Activated CD8-positive, alpha-beta memory T cell treated with anti-CD3 and anti-CD28 coated beads, Interleukin-2, amount 10 ng/mL, durations not matched to agents 7 days and 5 days (primary cell): ENCODE measurements at regions not wholly inside any gene's neighbourhood (a gene's known extent, or its start where the extent isn't known, plus 50 kb on each side); places are given as distances from the start of the nearest gene placed in this dataset.
A peak's percentile ranks its signal among the peaks of the same experiment; 100 is the strongest.

Experiments
- ATAC-seq: fragments of 150-1000 bp; cut with Tn5 transposase; one replicate; pipeline ENCODE4 v1.10.0; 2021; ENCODE audit warnings: moderate library complexity
- CTCF ChIA-PET: fragments of 350-600 bp; sonication (Branson Sonifier 250); formaldehyde crosslinking; loops from one replicate; lab custom pipeline; 2021; ENCODE audit warnings: antibody characterized with exemption; lab: Charles Lee
- DNase-seq: peaks from one replicate; pipeline ENCODE4 v3.0.0-alpha.2; 2020
- H3K27ac Mint-ChIP-seq: one replicate; pipeline ENCODE4 v1.8.0; 2021; ENCODE audit warnings: mild to moderate bottlenecking, mixed read lengths
- H3K27me3 Mint-ChIP-seq: one replicate; pipeline ENCODE4 v1.8.0; 2021; ENCODE audit warnings: mixed read lengths
- H3K36me3 Mint-ChIP-seq: one replicate; pipeline ENCODE4 v1.8.0; 2021; ENCODE audit warnings: mild to moderate bottlenecking, mixed read lengths
- H3K4me1 Mint-ChIP-seq: one replicate; pipeline ENCODE4 v1.8.0; 2021; ENCODE audit warnings: mixed read lengths
- H3K4me3 Mint-ChIP-seq: one replicate; pipeline ENCODE4 v1.8.0; 2021; ENCODE audit warnings: mild to moderate bottlenecking, moderate library complexity, mixed read lengths
- H3K9me3 Mint-ChIP-seq: one replicate; pipeline ENCODE4 v1.8.0; 2022; ENCODE audit warnings: low read depth, mixed read lengths

- no peaks in the 10 kb centered on the region for H3K9me3 Mint-ChIP-seq
- H3K4me3 Mint-ChIP-seq = no peak overlapping the region
- H3K27me3 Mint-ChIP-seq = no peaks in the 10 kb centered on the region
- ATAC-seq (no peak), DNase-seq (peak; percentile 28)
- H3K4me1 Mint-ChIP-seq = peaks cover 4% of the 10 kb centered on the region
- CTCF ChIA-PET = interaction anchor here (0.6 kb wide), 1 partner anchor 851 kb away, joined by 3 read pairs; no protein-coding TSS in a partner anchor
- no peak overlapping the region for H3K27ac Mint-ChIP-seq
- H3K36me3 Mint-ChIP-seq = no peaks in the 10 kb centered on the region
Observed at GRCh38 chr2:860259-860855, 90.3 kb upstream of the SNTG2 start.

- Mint-ChIP-seq H3K9me3 (peaks cover 8% of the 10 kb centered on the region), H3K27ac (no peak overlapping the region), H3K4me3 (no peak overlapping the region), H3K36me3 (peaks cover 2% of the 10 kb centered on the region), H3K27me3 (no peaks in the 10 kb centered on the region), H3K4me1 (peaks cover 16% of the 10 kb centered on the region)
- ATAC-seq = no peak
- no peak for DNase-seq
- CTCF ChIA-PET = no interaction called here
Observed at GRCh38 chr2:858646-859045, 92.0 kb upstream of the SNTG2 start.

- CTCF ChIA-PET = no interaction called here
- no peaks in the 10 kb centered on the region for H3K27me3 Mint-ChIP-seq
- H3K4me3 Mint-ChIP-seq = no peak overlapping the region
- DNase-seq = no peak
- peaks cover 8% of the 10 kb centered on the region for H3K9me3 Mint-ChIP-seq
- H3K27ac Mint-ChIP-seq = no peak overlapping the region
- ATAC-seq = no peak
- H3K36me3 Mint-ChIP-seq = peaks cover 2% of the 10 kb centered on the region
- H3K4me1 Mint-ChIP-seq = peaks cover 16% of the 10 kb centered on the region
Observed at GRCh38 chr2:857937-858336, 92.7 kb upstream of the SNTG2 start.

DNA sequence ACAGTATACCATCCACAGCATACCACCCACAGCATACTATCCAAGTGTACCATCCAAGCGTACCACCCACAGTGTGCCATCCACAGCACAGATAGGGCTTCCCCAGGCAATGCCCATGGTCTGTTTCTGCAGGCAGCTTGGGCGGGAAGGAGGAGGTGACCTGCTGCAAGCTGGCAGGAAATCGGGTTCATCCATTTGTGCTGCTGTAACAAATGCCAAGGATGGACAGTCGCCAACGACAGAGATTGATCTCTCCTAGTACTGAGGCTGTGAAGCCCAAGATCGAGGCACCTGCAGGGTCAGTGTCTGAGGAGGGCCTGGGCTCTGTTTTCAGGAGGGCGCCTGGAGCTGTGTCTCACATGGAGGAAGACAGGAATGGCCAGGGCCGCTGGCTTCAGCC lies 93.6 kb upstream of the SNTG2 start:
- Mint-ChIP-seq H3K4me1 (peaks cover 16% of the 10 kb centered on the region), H3K36me3 (peaks cover 2% of the 10 kb centered on the region), H3K9me3 (peaks cover 8% of the 10 kb centered on the region), H3K4me3 (no peak overlapping the region), H3K27ac (no peak overlapping the region), H3K27me3 (no peaks in the 10 kb centered on the region)
- DNase-seq (no peak), ATAC-seq (no peak)
- CTCF ChIA-PET = no interaction called here

DNA sequence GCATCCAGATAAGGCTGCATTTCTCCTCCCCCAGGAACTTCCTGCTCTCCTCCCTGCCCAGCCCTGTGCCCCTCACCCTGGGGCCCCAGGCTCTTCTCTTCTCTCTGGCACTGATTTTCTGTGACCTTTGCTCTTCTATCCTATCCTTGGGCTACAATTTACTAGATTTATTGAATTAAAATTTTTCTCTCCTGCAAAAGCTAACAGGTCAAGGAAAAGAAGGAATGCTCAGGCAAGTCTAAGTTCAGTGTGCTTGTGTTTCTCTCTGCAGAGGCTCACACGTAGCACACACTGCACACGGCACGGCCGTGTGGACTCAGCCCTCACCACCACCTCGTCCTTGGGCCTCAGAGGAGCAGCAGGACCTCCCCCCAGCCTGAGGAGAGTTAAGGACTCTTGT lies 94.2 kb upstream of the SNTG2 start:
- DNase-seq (no peak), ATAC-seq (no peak)
- peaks cover 16% of the 10 kb centered on the region for H3K4me1 Mint-ChIP-seq
- H3K4me3 Mint-ChIP-seq = no peak overlapping the region
- no peak overlapping the region for H3K27ac Mint-ChIP-seq
- CTCF ChIA-PET = no interaction called here
- peaks cover 2% of the 10 kb centered on the region for H3K36me3 Mint-ChIP-seq
- H3K27me3 Mint-ChIP-seq = no peaks in the 10 kb centered on the region
- peaks cover 8% of the 10 kb centered on the region for H3K9me3 Mint-ChIP-seq

DNA sequence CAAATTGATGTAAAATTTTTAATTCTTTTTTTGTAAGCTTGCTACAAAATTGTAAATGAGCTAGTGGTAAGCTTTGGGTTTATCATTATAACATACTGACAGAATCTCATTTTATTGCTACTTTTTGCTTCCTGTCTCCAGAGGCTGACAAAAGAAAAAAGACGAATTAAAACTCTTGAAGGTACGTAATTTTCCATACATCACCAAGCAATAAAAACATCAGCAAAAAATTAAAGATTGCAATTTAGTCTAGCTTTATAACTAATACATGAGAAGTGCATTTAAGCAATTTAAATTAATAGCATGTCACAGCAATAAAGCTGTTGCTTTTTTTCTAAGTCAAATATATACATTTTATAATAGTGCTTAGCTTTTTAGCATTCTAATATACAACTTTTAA lies 94.6 kb upstream of the SNTG2 start:
- Mint-ChIP-seq H3K4me1 (peaks cover 16% of the 10 kb centered on the region), H3K27me3 (no peaks in the 10 kb centered on the region), H3K36me3 (peaks cover 2% of the 10 kb centered on the region), H3K27ac (no peak overlapping the region), H3K9me3 (peaks cover 8% of the 10 kb centered on the region), H3K4me3 (no peak overlapping the region)
- DNase-seq = no peak
- no peak for ATAC-seq
- CTCF ChIA-PET = no interaction called here

DNA sequence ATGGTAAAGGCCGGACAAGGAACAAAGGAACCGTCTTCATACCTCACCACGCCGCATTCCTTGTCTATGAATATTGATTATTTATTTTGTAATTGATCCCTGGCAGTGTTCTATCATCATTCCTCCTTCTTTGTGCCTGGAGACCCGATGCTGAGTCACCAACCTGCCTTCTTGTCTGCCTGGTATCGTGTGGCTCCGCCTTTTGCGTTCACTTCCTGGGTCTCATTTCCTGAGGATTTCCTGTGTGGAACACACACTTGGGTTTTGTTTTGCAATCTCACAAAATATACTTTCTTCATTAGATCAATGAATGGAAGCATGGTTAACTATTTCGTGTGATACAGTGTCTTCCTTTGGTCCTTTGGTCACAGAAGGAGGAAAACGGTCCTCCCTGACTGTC lies 95.5 kb upstream of the SNTG2 start:
- Mint-ChIP-seq H3K36me3 (peaks cover 2% of the 10 kb centered on the region), H3K27ac (no peak overlapping the region), H3K9me3 (peaks cover 8% of the 10 kb centered on the region), H3K27me3 (no peaks in the 10 kb centered on the region), H3K4me3 (no peak overlapping the region), H3K4me1 (peaks cover 16% of the 10 kb centered on the region)
- CTCF ChIA-PET = no interaction called here
- DNase-seq = no peak
- ATAC-seq = no peak

- Mint-ChIP-seq H3K4me3 (no peak overlapping the region), H3K4me1 (peaks cover 16% of the 10 kb centered on the region), H3K36me3 (peaks cover 2% of the 10 kb centered on the region), H3K9me3 (peaks cover 8% of the 10 kb centered on the region), H3K27ac (no peak overlapping the region), H3K27me3 (no peaks in the 10 kb centered on the region)
- CTCF ChIA-PET = no interaction called here
- ATAC-seq (no peak), DNase-seq (peak; percentile 48)
Observed at GRCh38 chr2:854460-854859, 96.2 kb upstream of the SNTG2 start.

DNA sequence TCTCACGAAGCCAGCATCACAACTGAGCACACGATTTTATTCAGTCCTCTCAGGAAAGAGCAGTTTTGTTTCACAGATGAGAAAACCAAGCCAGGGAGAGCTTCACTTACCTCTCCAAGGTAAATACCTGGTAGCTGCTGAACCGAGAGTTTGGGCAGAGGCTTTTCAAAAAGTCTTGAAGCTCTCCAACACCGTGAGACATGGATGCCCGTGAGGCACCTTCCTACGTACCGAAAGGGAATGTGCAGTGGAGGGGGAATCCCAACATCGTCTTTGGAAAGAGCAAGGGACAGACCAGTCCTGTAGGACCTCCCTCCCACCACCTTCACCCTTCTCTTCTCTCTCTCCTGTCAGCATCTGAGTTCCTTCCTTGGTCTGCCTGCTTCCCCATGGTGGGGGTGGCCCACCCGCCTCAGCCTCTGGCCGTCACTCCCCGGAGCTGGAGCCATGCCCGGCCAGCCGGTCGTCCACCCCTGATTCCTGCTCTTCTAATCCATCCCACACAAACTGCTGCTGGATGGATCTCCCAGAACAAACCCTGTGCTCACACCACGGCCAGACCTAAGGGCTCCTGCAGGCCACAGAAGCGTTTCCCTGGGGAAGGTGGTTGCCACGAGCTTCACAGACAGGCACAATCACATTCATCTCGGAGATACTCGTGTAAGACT lies 97.3 kb upstream of the SNTG2 start:
- Mint-ChIP-seq H3K36me3 (peaks cover 2% of the 10 kb centered on the region), H3K4me3 (no peak overlapping the region), H3K4me1 (peaks cover 16% of the 10 kb centered on the region), H3K27me3 (no peaks in the 10 kb centered on the region), H3K27ac (no peak overlapping the region), H3K9me3 (peaks cover 8% of the 10 kb centered on the region)
- ATAC-seq (no peak), DNase-seq (peak; percentile 18)
- CTCF ChIA-PET = no interaction called here

DNA sequence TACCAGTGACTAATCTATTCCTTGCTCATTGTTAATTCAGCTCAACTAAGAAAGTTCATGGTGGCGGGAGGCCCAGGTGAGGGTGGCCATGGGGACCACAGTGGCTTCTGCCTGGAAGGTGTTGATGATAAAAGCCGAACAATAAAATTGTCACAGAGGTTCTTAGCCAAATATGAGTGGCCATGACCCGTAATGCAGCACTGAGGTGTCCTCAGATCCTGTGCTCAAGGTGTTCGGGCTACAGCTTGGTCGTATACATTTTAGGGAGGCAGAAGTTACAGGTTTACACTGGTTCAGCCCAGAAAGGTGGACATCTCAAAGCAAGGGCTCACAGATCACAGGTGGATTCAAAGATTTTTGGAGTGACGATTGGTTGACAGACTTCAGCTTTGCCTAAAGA lies 98.5 kb upstream of the SNTG2 start:
- no peak overlapping the region for H3K4me3 Mint-ChIP-seq
- CTCF ChIA-PET = no interaction called here
- DNase-seq (no peak), ATAC-seq (no peak)
- H3K27ac Mint-ChIP-seq = no peak overlapping the region
- H3K4me1 Mint-ChIP-seq = peaks cover 16% of the 10 kb centered on the region
- H3K9me3 Mint-ChIP-seq = peaks cover 8% of the 10 kb centered on the region
- peaks cover 2% of the 10 kb centered on the region for H3K36me3 Mint-ChIP-seq
- H3K27me3 Mint-ChIP-seq = no peaks in the 10 kb centered on the region

GRCh38 chr2:851680-852079 lies 99.0 kb upstream of the SNTG2 start:
- Mint-ChIP-seq H3K36me3 (peaks cover 2% of the 10 kb centered on the region), H3K27ac (no peak overlapping the region), H3K27me3 (no peaks in the 10 kb centered on the region), H3K4me1 (peaks cover 16% of the 10 kb centered on the region), H3K9me3 (peaks cover 8% of the 10 kb centered on the region), H3K4me3 (no peak overlapping the region)
- DNase-seq (no peak), ATAC-seq (no peak)
- CTCF ChIA-PET = no interaction called here

DNA sequence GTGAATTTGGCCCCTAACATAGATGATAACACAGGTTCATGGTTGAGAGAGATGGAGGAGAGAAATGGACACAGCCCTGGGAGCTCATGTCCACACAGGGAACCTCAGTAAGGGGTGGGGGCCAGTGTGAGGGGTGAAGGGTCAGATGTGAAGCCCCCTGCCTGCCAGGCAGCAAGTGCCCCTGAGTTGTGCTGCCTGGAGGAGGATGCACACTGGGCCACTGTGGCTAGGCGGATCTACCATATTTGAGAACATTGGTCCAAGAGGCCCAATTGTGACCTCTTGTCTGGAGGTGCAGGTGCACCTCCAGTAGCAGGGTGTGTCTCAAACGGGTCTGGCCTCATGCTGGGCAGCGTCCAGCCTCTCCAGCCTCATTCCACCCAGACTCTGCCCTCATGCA lies 99.6 kb upstream of the SNTG2 start:
- Mint-ChIP-seq H3K36me3 (peaks cover 2% of the 10 kb centered on the region), H3K27ac (no peak overlapping the region)

GRCh38 chr2:850429-850828 lies 100.2 kb upstream of the SNTG2 start:
- no peak for DNase-seq
- no peak overlapping the region for H3K27ac Mint-ChIP-seq
- H3K27me3 Mint-ChIP-seq = no peaks in the 10 kb centered on the region
- no peak overlapping the region for H3K4me3 Mint-ChIP-seq
- no peak for ATAC-seq
- peaks cover 8% of the 10 kb centered on the region for H3K9me3 Mint-ChIP-seq
- CTCF ChIA-PET = no interaction called here
- H3K4me1 Mint-ChIP-seq = peaks cover 13% of the 10 kb centered on the region
- H3K36me3 Mint-ChIP-seq = peaks cover 2% of the 10 kb centered on the region

More for the DNA sequence above, 99.6 kb upstream of the SNTG2 start:
- CTCF ChIA-PET = no interaction called here
- Mint-ChIP-seq H3K4me3 (no peak overlapping the region), H3K9me3 (peaks cover 8% of the 10 kb centered on the region), H3K27me3 (no peaks in the 10 kb centered on the region), H3K4me1 (peaks cover 16% of the 10 kb centered on the region)
- no peak for ATAC-seq
- no peak for DNase-seq

DNA sequence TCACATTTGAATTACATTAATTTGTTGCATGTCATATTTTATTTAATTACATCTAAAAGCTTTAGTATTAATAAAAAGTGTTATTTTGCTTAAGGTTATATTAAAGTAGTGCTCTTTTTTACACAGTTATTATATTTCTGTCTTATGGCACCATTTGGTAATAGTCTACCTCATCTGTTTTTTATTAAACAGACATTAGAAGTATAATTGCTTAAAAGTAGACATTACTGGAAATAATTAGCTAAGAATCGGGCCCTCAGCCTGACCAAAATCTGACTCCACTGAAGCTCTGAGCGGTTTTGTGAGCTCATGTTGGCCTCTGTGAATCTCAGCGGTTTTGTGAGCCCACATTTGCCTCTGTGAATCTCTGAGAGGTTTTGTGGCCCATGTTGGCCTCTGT lies 102.5 kb upstream of the SNTG2 start:
- peaks cover 7% of the 10 kb centered on the region for H3K27me3 Mint-ChIP-seq
- H3K36me3 Mint-ChIP-seq = no peaks in the 10 kb centered on the region
- H3K27ac Mint-ChIP-seq = no peak overlapping the region
- CTCF ChIA-PET = interaction anchor here (1.2 kb wide), 1 partner anchor 135 kb away, joined by 3 read pairs; no protein-coding TSS in a partner anchor
- H3K4me1 Mint-ChIP-seq = no peaks in the 10 kb centered on the region
- no peak overlapping the region for H3K4me3 Mint-ChIP-seq
- no peak for ATAC-seq
- no peak for DNase-seq
- H3K9me3 Mint-ChIP-seq = no peaks in the 10 kb centered on the region
